HepG2 (cell line): ENCODE measurements at regions not wholly inside any gene's neighbourhood (a gene's known extent, or its start where the extent isn't known, plus 50 kb on each side); places are given as distances from the start of the nearest gene placed in this dataset.

Experiments
- ATAC-seq: fragments of 200-7000 bp; cut with Tn5 transposase; 3 replicates; pipeline ENCODE4 v1.9.1; 2020; ENCODE audit warnings: mild to moderate bottlenecking, moderate library complexity
- BruUV-seq: library from RNA; stranded (reverse); fragments of 400-500 nt; replicated peaks from 2 replicates; lab custom pipeline; 2021; lab: Mats Ljungman, UMichigan
- CTCF ChIA-PET: fragments of 300-600 bp; formaldehyde crosslinking; extraction: SDS; loops from one replicate; lab custom pipeline; 2021; ENCODE audit warnings: low total read pairs, inconsistent platforms, low intra/inter-chr PET ratio; lab: Yijun Ruan, JAX
- POLR2A ChIA-PET: fragments of 350-600 bp; sonication (Branson Sonifier 250); formaldehyde crosslinking; loops from one replicate; lab custom pipeline; 2020; ENCODE audit warnings: antibody characterized with exemption, inconsistent platforms; lab: Yijun Ruan, JAX
- DNase-seq: peaks from one replicate; pipeline ENCODE4 v3.0.0-alpha.2; 2015; ENCODE audit warnings: low spot score
- FAIRE-seq: peaks from 3 replicates; lab custom pipeline; 2011; peaks lifted over from hg19 to GRCh38; lab: Jason Lieb, UNC
- H2AFZ ChIP-seq: one replicate; pipeline ENCODE4 v1.6.1; 2011; ENCODE audit warnings: low read length, inconsistent platforms
- H3K27ac ChIP-seq: fragments of 300-600 bp; 3 replicates; pipeline ENCODE4 v1.8.0; 2011; ENCODE audit warnings: mixed run types, mild to moderate bottlenecking, mixed read lengths, low read length, inconsistent platforms; ENCODE audit not compliant: insufficient read depth; ENCODE audit errors: extremely low read length
- H3K27me3 ChIP-seq, 2 experiments: fragments of 200-600 bp in 1 of 2; 2 replicates in 1 of 2; 3 replicates in 1 of 2; pipeline versions ENCODE4 v1.6.0 to v1.8.0; 2011; ENCODE audit warnings: low read length in 2 of 2, mild to moderate bottlenecking in 2 of 2, moderate library complexity in 2 of 2, inconsistent platforms in 1 of 2; ENCODE audit not compliant: insufficient read depth in 2 of 2, control insufficient read depth in 1 of 2
- H3K36me3 ChIP-seq, 2 experiments: fragments of 200-600 bp in 1 of 2; replicated peaks in 1 of 2; 2 replicates in 1 of 2; 3 replicates in 1 of 2; pipeline versions ENCODE4 v1.5.1 to v1.8.0; 2011; ENCODE audit warnings: low read length in 2 of 2, inconsistent platforms in 1 of 2; ENCODE audit not compliant: insufficient read depth in 2 of 2, control insufficient read depth in 1 of 2
- H3K4me1 ChIP-seq: 2 replicates; pipeline ENCODE4 v1.5.1; 2012; ENCODE audit warnings: low read length, inconsistent platforms; ENCODE audit not compliant: insufficient read depth
- H3K4me2 ChIP-seq: 2 replicates; pipeline ENCODE4 v1.6.0; 2011; ENCODE audit warnings: low read depth, low read length, inconsistent platforms
- H3K4me3 ChIP-seq, 3 experiments: fragments of 200-600 bp in 1 of 3; sonication (generic), shearing (Covaris generic) in 1 of 3; replicated peaks in 1 of 3; 2 replicates each; pipeline ENCODE4 v1.5.1; 2011 to 2016; ENCODE audit warnings: low read length in 3 of 3, inconsistent platforms in 2 of 3, low read depth in 2 of 3, mild to moderate bottlenecking in 2 of 3, control low read depth in 1 of 3, mixed read lengths in 1 of 3; ENCODE audit not compliant: insufficient read depth in 1 of 3
- H3K79me2 ChIP-seq: one replicate; pipeline ENCODE4 v1.6.1; 2011; ENCODE audit warnings: low read length, inconsistent platforms; ENCODE audit not compliant: insufficient read depth
- H3K9ac ChIP-seq: 2 replicates; pipeline ENCODE4 v1.6.0; 2011; ENCODE audit warnings: mild to moderate bottlenecking, low read depth, low read length, inconsistent platforms; ENCODE audit not compliant: insufficient read depth
- H3K9me3 ChIP-seq: 2 replicates; pipeline ENCODE4 v1.5.1; 2012; ENCODE audit warnings: mild to moderate bottlenecking, low read length
- H4K20me1 ChIP-seq: 2 replicates; pipeline ENCODE4 v1.6.0; 2011; ENCODE audit warnings: inconsistent platforms, mild to moderate bottlenecking, low read length, moderate library complexity; ENCODE audit not compliant: insufficient read depth
- BRD4 ChIP-seq: sonication (generic); formaldehyde crosslinking; IDR thresholded peaks from 2 replicates; pipeline ENCODE4 v1.4.0; 2020; ENCODE audit warnings: missing genetic modification reagents
- CBFB ChIP-seq: sonication (generic); formaldehyde crosslinking; IDR thresholded peaks from 2 replicates; pipeline ENCODE4 v1.4.0; 2020; ENCODE audit warnings: missing genetic modification reagents
- CHCHD3 ChIP-seq: sonication (generic); formaldehyde crosslinking; IDR thresholded peaks from 2 replicates; pipeline ENCODE4 v1.8.0; 2022; ENCODE audit warnings: mild to moderate bottlenecking, missing genetic modification reagents, moderate library complexity
- ERF ChIP-seq: IDR thresholded peaks from 2 replicates; pipeline ENCODE4 v1.6.1; 2018; ENCODE audit warnings: missing biosample characterization, missing genetic modification reagents
- FOXA1 ChIP-seq, 2 experiments: fragments of 450-650 bp in 1 of 2; sonication (generic) in 1 of 2; formaldehyde crosslinking in 1 of 2; IDR thresholded peaks; 2 replicates each; pipeline versions ENCODE4 v1.4.0 to v1.6.1; 2016 to 2020; ENCODE audit warnings: missing genetic modification reagents in 1 of 2
- HDAC2 ChIP-seq: sonication (generic); formaldehyde crosslinking; IDR thresholded peaks from 2 replicates; pipeline ENCODE4 v1.4.0; 2020; ENCODE audit warnings: missing genetic modification reagents
- KDM1A ChIP-seq: IDR thresholded peaks from 2 replicates; pipeline ENCODE4 v1.6.1; 2016; ENCODE audit warnings: missing compliant biosample characterization
- MXD4 ChIP-seq: IDR thresholded peaks from 2 replicates; pipeline ENCODE4 v1.6.1; 2016; ENCODE audit warnings: mild to moderate bottlenecking, missing biosample characterization, missing genetic modification reagents
- NFRKB ChIP-seq: fragments of 450-650 bp; IDR thresholded peaks from 2 replicates; pipeline ENCODE4 v1.6.1; 2017
- PAWR ChIP-seq: sonication (generic); formaldehyde crosslinking; IDR thresholded peaks from 2 replicates; pipeline ENCODE4 v1.4.0; 2020; ENCODE audit warnings: missing genetic modification reagents, mild to moderate bottlenecking, borderline replicate concordance
- TBX3 ChIP-seq: fragments of 450-650 bp; IDR thresholded peaks from 2 replicates; pipeline ENCODE4 v1.6.1; 2017; ENCODE audit warnings: antibody characterized with exemption, mild to moderate bottlenecking, inconsistent platforms, borderline replicate concordance
- ZFP82 ChIP-seq: sonication (generic); formaldehyde crosslinking; IDR thresholded peaks from 2 replicates; pipeline ENCODE4 v1.5.1; 2020; ENCODE audit warnings: mild to moderate bottlenecking, missing genetic modification reagents, borderline replicate concordance
- ZNF10 ChIP-seq: sonication (generic); formaldehyde crosslinking; IDR thresholded peaks from 2 replicates; pipeline ENCODE4 v1.4.0; 2020; ENCODE audit warnings: mild to moderate bottlenecking, low read depth, missing genetic modification reagents, borderline replicate concordance
- ZSCAN5A ChIP-seq: sonication (generic); formaldehyde crosslinking; IDR thresholded peaks from 2 replicates; pipeline ENCODE4 v1.8.0; 2022; ENCODE audit warnings: mild to moderate bottlenecking, missing genetic modification reagents, borderline replicate concordance
- WGBS: methylation state at CpG from one replicate; pipeline ENCODE4 v1.1.6; 2017; ENCODE audit warnings: low lambda C conversion rate; 5-methylcytosine and 5-hydroxymethylcytosine counted together
- in situ Hi-C: cut with HindIII; loops from 2 replicates; pipeline ENCODE4 v1.10.0; 2017; ENCODE audit warnings: low pct_unique_long_range_greater_than_20kb; ENCODE audit not compliant: extremely low pct_ligation_motif_present
- intact Hi-C: fragments of 100-400 bp; cut with micrococcal nuclease; formaldehyde crosslinking; loops from one replicate; pipeline ENCODE4 v1.10.0; 2022; ENCODE audit not compliant: unreplicated experiment
- TF ChIP-seq, protein P1 (sequence below): sonication (generic); formaldehyde crosslinking; IDR thresholded peaks from 2 replicates; pipeline ENCODE4 v1.4.0; 2020; ENCODE audit warnings: missing genetic modification reagents; ENCODE audit errors: not compliant biosample characterization
- TF ChIP-seq, protein P2 (sequence below): sonication (generic); formaldehyde crosslinking; conservative IDR thresholded peaks from 2 replicates; pipeline ENCODE4 v1.4.0; 2020; ENCODE audit warnings: mild to moderate bottlenecking, missing genetic modification reagents, moderate library complexity

- TF ChIP-seq, protein P1, sequence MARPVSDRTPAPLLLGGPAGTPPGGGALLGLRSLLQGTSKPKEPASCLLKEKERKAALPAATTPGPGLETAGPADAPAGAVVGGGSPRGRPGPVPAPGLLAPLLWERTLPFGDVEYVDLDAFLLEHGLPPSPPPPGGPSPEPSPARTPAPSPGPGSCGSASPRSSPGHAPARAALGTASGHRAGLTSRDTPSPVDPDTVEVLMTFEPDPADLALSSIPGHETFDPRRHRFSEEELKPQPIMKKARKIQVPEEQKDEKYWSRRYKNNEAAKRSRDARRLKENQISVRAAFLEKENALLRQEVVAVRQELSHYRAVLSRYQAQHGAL = no peak
These were observed 140.7 kb upstream of the RARB start (continued) for GRCh38 chr3:25287291-25287884.

DNA sequence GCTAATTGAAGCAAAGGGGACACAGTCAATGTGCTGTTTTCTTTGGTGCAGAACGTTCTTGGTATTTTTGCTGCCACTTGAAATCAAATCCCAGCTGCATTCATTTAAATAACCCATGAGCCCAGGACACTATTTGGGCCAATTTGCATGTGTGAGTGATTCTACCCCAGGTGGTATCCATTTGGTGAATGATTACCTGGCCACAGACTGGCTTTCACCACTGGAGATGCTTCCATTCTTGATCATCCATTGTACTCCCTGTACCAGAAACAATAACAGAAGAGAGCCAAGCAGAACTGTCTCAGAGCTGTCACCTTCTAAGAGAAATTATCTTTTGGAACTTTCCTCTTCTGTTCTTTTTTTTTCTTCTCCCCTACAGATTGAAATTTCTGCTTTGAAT is 139.7 kb upstream of the RARB start:
- Histone ChIP-seq H4K20me1 (no peaks in the 10 kb centered on the region), H3K4me2 (no peak overlapping the region), H3K4me1 (no peaks in the 10 kb centered on the region), H3K36me3 (no peaks in the 10 kb centered on the region), H3K27ac (no peak overlapping the region), H3K9me3 (no peaks in the 10 kb centered on the region), H3K79me2 (no peaks in the 10 kb centered on the region), H3K4me3 (no peak overlapping the region), H2AFZ (no peak overlapping the region), H3K27me3 (no peaks in the 10 kb centered on the region), H3K9ac (no peak overlapping the region)
- no TSS peak for BruUV-seq
- DNase-seq (no peak), ATAC-seq (no peak), FAIRE-seq (no peak)
- TF ChIP-seq PAWR (CRISPR knock-in tag) (no peak), HDAC2 (no peak), CHCHD3 (no peak), ZNF10 (CRISPR knock-in tag) (no peak), MXD4 (CRISPR knock-in tag) (no peak), ZFP82 (CRISPR knock-in tag) (no peak), CBFB (no peak), FOXA1 (IDR thresholded peaks at IDR 0.05) (no peak), FOXA1 (CRISPR knock-in tag; IDR thresholded peaks at IDR 0.05) (no peak), ERF (no peak), TBX3 (no peak), NFRKB (no peak), KDM1A (no peak), BRD4 (no peak), ZSCAN5A (CRISPR knock-in tag) (no peak)
- TF ChIP-seq, protein P2, sequence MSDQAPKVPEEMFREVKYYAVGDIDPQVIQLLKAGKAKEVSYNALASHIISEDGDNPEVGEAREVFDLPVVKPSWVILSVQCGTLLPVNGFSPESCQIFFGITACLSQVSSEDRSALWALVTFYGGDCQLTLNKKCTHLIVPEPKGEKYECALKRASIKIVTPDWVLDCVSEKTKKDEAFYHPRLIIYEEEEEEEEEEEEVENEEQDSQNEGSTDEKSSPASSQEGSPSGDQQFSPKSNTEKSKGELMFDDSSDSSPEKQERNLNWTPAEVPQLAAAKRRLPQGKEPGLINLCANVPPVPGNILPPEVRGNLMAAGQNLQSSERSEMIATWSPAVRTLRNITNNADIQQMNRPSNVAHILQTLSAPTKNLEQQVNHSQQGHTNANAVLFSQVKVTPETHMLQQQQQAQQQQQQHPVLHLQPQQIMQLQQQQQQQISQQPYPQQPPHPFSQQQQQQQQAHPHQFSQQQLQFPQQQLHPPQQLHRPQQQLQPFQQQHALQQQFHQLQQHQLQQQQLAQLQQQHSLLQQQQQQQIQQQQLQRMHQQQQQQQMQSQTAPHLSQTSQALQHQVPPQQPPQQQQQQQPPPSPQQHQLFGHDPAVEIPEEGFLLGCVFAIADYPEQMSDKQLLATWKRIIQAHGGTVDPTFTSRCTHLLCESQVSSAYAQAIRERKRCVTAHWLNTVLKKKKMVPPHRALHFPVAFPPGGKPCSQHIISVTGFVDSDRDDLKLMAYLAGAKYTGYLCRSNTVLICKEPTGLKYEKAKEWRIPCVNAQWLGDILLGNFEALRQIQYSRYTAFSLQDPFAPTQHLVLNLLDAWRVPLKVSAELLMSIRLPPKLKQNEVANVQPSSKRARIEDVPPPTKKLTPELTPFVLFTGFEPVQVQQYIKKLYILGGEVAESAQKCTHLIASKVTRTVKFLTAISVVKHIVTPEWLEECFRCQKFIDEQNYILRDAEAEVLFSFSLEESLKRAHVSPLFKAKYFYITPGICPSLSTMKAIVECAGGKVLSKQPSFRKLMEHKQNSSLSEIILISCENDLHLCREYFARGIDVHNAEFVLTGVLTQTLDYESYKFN = no peak
- CTCF ChIA-PET = no interaction called here
- intact Hi-C loops (no loop called here), in situ Hi-C loops (no loop called here)
- WGBS = 0% methylated on average over 1 of the region's 1 CpG
- POLR2A ChIA-PET = no interaction called here
